HG03520 (cell line): ENCODE measurements at regions not wholly inside any gene's neighbourhood (a gene's known extent, or its start where the extent isn't known, plus 50 kb on each side); places are given as distances from the start of the nearest gene placed in this dataset.

Source experiments
- ATAC-seq: cut with Tn5 transposase; IDR thresholded peaks from one replicate; pipeline ENCODE4 v1.9.1; 2021; ENCODE audit warnings: mild to moderate bottlenecking, moderate library complexity; ENCODE audit not compliant: unreplicated experiment

DNA sequence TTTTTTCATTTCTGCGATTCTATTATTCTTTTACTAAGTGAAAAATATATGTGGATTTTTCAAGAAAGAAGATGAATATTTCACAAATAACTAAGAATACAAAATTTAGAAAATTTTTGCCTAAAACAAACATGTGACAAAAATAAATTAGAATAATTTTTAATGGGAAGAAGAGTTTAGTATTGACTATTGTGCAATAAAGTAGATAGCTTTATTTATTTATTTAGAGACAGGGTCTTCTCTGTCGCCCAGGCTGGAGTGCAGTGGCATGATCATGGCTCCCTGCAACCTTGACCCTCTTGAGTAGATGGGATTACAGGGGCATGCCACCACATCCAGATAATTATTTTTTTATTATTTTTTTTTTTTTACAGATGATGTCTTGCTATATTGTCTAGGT, 95.3 kb upstream of the PAQR3 start:
- ATAC-seq = no peak

DNA sequence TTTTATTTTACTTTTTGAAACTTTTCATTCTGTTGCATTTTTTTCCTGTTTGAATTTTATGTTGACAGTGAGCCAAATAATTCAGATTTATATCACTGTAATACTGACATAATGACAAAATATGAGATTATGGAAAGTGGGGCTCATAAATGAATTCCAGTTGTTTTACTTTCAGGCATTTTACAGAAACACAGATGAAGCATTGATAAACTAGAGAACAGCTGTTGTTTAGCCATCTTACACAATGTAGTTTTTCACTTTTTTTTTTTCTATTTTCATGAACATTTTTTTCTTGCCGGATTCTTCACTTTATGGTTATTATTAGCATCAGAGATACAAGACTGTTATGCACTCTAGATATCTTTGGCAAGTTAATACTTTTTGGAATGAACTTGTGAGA, 91.7 kb upstream of the PAQR3 start:
- no peak for ATAC-seq

DNA sequence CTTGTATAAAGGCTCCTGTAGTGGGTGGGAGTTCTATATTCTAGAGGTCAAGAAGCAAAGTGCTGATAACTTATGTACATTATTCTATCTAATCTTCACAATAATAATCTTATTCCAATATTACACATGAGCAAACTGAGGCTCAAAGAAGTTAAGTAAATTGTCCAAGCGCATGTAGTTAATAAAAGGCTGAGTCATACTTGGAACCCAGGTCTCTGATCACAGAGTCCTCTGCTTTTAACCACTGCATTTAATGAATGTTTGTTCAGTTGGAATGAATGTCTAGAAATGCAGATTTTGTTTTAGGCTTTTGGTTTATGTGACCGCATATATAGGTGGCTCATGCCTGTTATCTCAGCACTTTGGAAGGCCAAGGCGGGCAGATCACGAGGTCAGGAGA, 88.4 kb upstream of the PAQR3 start:
- no peak for ATAC-seq

DNA sequence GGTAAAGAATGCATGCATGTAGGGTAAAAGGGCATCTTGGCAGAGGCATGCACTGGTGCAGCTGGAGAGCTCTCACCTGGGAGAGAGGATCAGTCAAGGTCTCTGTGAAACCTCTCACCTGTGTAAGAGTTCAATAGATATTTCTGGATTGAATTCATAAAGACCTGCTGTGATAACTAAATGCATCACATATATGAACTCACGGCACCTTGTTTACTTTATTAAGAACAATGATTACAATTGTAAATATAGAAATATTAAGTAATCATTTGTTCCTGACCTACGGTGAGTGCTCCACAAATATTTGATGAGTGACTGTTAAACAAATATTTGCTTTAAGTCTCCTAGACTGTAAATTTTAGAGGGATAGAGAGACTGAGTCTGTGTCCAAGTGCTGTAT, 85.9 kb upstream of the PAQR3 start:
- ATAC-seq = no peak

DNA sequence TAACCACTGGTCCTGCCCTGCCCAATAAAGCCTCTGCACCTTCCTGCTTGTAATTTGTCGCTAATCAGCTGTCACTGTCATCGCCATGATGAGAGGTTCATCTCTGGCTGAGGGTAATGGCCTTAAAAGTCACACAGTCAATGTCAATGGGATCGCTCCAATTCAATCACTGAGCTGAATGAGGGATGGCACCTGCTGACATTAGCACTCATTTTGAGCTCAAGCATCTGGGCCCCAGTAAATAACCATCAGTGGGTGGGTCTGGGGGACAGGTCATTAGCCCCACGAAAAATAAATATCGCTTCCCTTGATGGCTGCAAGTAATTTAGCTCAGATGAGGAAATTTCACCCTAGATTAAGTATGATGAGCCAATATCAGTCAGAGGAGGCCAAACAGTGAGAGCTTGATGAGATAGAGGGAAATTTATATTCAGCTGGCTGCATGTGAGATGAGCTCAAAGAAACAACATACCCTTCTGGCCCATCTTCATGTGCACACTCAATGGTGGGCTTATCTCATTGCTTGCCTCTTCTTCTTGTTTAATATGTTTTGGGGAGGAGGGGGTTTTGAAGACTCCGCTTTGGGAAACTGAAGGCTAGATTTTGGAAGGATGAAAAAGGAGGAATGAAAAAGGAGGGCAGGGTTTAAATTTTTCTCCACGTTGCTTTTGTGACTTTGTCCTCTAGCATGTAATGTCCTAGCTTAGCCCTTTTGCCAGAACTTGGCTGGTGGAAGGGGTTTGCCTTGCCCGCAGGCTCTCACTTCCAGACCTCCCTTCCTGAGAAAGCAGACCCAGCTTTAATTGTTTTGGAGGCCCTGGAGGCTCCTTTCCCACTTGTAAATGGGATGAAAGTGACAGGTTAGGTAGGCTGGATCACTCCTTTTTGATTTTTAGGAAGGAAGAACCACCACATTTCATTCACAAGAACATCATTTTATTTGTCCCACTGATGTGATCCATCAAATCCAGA, 84.8 kb upstream of the PAQR3 start:
- no peak for ATAC-seq

DNA sequence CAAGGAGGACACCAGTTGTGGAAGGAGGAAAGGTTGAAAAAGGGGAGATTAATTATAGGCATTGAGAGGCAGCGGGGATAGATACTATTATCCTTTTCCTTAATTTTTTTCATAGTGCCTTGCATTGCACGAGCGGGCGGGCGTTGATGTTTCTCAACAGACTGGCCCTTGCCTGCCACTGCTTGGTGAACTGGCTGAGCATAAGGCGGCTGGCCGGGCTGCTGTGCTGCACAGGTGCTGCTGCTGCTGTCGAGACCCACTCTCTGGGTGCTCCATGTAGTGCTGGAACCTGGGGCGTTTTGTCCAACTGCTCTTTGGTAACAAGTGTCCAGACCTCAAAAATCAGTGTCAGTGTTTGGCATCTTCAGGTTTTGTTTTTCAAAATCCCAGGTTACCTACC, 83.3 kb upstream of the PAQR3 start:
- no peak for ATAC-seq

DNA sequence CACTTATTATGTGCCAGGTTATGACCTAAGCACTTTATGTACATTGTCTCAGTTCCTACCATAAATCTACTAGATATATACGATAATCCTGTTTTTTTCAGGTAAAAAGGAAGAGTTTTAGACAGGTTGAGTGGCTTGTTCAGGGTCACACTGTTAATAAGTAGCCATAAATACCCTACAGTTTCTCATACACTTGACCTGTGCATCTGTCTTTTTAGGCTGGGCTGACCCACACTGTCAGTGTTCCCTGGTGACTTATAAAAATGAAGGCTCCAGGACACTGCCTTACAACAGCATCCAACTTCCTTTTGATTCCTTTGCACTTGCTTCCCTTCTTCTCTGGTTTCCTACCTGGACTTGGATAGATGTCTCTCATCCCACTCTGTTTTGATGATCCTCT, 78.2 kb upstream of the PAQR3 start:
- ATAC-seq = no peak

DNA sequence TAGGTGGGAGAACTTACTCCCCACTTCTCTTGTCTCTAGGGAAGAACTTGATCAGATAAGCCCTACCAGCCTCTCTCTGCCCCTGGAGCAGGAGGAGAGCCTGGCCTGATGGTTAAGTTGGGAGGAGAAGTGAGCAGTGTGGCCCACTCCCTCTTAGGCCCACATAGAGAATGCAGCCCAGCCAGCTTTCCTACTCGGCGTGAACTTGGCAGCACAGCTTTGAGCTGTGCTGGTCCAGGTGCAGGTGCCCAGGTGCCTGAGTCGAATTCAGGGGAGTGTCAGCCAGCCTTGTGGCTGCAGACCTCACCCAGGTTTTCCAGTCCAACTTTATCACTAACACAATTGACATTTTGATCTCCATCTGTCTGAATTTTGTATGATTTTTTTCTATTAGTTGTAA, 77.6 kb upstream of the PAQR3 start:
- ATAC-seq = no peak

DNA sequence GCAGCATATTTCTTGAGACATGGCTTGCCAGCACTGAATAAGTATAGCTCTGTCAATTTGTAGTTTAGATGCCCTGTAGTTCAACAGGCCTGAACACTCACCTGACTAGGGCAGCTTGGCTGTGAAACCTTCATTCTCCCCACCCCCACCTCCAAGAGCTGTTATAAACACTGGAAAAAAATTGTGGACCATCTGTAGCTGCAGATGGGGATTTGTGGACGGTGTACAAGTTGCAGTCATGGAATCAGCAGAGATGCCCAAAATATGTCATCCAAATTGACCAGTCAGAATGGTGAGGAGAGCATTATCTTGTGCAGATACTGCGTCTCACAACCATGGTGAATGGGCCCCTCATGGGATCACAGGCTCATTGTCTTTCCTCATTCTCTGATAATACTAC, 76.2 kb upstream of the PAQR3 start:
- no peak for ATAC-seq

DNA sequence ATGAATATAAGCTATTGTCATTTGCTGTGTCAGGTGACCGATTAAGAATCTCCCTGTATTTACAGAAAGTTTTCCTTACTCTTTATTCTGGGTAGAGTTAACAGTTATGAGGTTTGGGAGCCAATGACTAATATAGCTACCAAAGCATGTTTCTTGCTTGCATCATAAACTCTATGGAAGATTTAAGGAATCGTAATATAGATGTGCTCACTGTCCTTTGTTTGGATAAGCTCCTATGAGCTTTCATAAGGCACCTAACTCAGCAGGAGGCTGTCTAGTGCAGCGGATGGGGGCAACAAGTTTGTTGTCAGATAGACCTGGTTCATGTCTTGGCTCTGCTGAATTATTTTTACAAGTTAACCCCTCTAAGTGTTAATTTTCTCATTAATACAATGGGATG, 75.0 kb upstream of the PAQR3 start:
- no peak for ATAC-seq

DNA sequence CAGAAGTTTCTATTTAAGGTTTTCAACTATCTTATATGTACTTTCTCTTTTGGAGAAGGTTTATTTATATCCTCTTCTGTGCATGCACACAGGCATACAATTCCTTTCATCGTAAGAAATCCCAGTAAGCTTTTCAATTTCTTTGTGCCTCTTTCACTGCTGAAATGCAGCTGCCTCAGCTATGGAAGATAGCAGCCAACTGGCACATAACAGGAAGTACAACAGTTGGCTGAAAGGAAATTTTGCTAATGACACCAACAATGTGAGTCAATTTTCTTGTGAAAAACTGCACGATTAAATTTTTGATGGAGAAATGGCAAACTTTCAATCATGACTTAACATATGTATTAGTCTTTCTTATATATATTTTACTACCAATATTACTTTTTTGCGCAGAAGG, 74.5 kb upstream of the PAQR3 start:
- no peak for ATAC-seq

DNA sequence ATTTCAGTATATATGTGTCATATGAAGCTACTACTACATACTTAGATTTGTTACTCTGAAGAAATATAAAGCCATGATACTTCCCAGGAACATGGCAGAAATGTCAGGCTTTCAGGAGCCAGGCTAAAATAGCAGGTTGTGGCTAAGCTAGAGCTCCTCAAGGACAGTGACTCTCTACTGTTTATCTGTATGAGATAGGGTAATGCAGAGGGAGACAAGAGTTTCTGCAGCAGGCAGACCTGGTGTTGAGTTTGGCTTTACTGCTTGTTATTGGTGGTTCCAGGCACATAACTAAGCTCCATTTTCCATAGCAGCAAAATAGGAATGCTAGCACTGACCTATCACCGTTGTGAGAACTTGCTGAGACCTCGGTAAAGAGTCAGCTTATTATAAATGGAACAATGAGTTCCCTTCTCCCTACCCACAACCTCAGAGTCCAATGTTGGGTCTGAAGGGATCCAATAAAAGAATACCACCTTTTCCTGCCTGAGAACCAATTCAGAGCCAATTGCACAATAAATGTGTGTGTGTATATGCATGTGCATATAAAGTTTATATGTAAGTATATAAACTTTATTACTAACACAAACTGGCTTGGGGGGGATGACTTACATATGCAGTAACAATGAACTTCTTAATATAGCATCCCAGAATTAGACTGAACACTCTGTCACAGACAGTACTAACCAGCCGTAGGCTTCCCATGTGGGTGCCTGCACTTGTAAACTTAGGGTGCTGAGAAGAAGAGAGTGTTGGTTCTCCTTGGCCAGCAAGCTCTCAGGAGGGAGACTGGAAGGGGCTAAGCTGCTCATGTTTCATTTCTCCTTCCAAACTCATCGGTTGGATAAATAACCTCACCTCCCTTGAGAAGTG, 51.9 kb upstream of the PAQR3 start:
- ATAC-seq = no peak

DNA sequence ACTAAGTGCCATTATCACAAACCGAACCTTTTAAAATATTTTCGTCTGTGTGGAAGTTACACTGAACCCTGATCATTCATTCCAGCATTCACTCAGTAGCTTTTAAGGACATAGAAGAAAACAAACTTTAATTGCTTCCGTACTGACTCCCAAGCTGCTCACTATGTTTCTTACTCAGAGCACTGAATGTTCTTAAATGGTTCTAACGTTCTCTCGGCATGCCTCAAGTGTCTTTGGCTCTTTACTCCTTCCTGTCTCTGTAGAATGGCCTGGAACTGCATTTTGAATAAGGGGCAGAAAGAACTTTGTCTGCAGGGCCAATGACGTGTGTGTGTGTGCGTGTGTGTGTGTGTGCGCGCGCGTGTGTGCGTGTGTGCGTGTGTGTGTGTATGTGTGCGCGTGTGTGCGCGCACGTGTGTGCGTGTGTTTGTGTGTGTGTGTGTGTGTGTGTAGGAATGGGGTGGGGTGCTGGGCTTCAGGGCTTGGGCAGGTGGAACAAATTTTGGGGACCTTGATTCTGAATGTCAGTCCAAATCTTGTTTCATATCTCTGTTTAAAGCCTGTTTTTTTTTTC, 50.5 kb upstream of the PAQR3 start:
- no peak for ATAC-seq
